ENCODE measurements at regions not wholly inside any gene's neighbourhood (a gene's known extent, or its start where the extent isn't known, plus 50 kb on each side); places are given as distances from the start of the nearest gene placed in this dataset.

DNA sequence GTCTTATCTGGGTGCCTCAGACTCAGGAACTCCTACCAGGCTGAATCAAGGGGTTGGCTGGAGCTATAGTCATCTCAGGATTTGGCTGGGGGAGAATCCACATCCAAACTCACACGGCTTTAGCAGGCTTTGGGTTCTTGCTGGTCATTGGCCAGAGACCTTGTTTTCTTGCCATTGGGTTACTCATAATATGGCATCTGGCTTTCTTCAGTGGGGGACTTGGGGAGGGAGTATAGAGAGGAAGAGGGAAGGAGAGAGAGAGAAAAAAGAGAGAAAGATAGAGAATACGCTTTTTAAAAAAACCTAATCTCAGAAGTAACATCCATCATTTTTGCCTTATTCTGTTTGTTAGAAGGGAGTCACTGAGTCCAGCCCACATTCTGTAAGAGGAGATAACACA, 191.5 kb upstream of the SHISA6 start:
- Histone ChIP-seq H3K27me3 (ENCODE audit: insufficient read depth, low read depth) (no peaks in the 10 kb centered on the region), H3K4me3 (IDR thresholded peaks at IDR 0.05; ENCODE audit: insufficient read depth, low read depth, low read length) (no peak overlapping the region), H3K9ac (no peak overlapping the region), H4K20me1 (ENCODE audit: insufficient read depth) (no peaks in the 10 kb centered on the region), H3K79me2 (ENCODE audit: insufficient read depth, low read depth) (no peaks in the 10 kb centered on the region), H2AFZ (ENCODE audit: low read depth) (no peak overlapping the region), H3K36me3 (ENCODE audit: insufficient read depth) (no peaks in the 10 kb centered on the region), H3K4me2 (no peak overlapping the region), H3K27ac (no peak overlapping the region), H3K4me1 (ENCODE audit: low read depth, poor library complexity, severe bottlenecking) (no peaks in the 10 kb centered on the region)
- TF ChIP-seq, protein P1, sequence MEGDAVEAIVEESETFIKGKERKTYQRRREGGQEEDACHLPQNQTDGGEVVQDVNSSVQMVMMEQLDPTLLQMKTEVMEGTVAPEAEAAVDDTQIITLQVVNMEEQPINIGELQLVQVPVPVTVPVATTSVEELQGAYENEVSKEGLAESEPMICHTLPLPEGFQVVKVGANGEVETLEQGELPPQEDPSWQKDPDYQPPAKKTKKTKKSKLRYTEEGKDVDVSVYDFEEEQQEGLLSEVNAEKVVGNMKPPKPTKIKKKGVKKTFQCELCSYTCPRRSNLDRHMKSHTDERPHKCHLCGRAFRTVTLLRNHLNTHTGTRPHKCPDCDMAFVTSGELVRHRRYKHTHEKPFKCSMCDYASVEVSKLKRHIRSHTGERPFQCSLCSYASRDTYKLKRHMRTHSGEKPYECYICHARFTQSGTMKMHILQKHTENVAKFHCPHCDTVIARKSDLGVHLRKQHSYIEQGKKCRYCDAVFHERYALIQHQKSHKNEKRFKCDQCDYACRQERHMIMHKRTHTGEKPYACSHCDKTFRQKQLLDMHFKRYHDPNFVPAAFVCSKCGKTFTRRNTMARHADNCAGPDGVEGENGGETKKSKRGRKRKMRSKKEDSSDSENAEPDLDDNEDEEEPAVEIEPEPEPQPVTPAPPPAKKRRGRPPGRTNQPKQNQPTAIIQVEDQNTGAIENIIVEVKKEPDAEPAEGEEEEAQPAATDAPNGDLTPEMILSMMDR (conservative IDR thresholded peaks at IDR 0.05; ENCODE audit: low read depth, low read length): no peak

GRCh38 chr17:11047228-11047627, 193.8 kb upstream of the SHISA6 start:
- H3K9ac ChIP-seq: no peak overlapping the region
- no peaks in the 10 kb centered on the region for H3K36me3 ChIP-seq (ENCODE audit: insufficient read depth)
- no peak overlapping the region for H3K4me3 ChIP-seq (IDR thresholded peaks at IDR 0.05; ENCODE audit: insufficient read depth, low read depth, low read length)
- no peaks in the 10 kb centered on the region for H4K20me1 ChIP-seq (ENCODE audit: insufficient read depth)
- no peaks in the 10 kb centered on the region for H3K79me2 ChIP-seq (ENCODE audit: insufficient read depth, low read depth)
- no peak overlapping the region for H3K27ac ChIP-seq
- H3K27me3 ChIP-seq (ENCODE audit: insufficient read depth, low read depth): no peaks in the 10 kb centered on the region
- H3K4me2 ChIP-seq: no peak overlapping the region
- TF ChIP-seq, protein P1 (conservative IDR thresholded peaks at IDR 0.05; ENCODE audit: low read depth, low read length): no peak
- no peak overlapping the region for H2AFZ ChIP-seq (ENCODE audit: low read depth)
- H3K4me1 ChIP-seq (ENCODE audit: low read depth, poor library complexity, severe bottlenecking): no peaks in the 10 kb centered on the region

DNA sequence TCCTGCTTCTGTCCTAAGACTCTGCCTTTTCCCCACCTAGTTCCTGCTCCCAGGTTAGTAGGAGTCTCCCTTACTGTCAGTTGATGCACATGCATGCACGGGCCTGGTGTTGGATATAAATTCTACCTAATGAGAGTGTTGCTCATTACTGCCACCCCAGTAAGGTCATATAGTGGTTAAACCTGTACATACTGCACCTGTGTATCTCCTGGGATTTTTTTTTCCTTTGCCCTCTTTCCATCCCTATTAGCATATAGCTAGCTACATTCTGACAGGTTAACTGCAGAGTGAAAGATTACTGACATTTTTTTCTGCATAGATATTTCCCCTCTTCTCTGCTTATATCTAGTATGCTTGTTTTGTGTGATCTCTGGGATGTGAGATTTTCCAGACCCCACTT, 201.5 kb upstream of the PIRT start:
- H3K27me3 ChIP-seq (ENCODE audit: insufficient read depth, low read depth): no peaks in the 10 kb centered on the region
- H3K4me2 ChIP-seq: no peak overlapping the region
- no peak overlapping the region for H2AFZ ChIP-seq (ENCODE audit: low read depth)
- no peaks in the 10 kb centered on the region for H3K36me3 ChIP-seq (ENCODE audit: insufficient read depth)
- H3K4me1 ChIP-seq (ENCODE audit: low read depth, poor library complexity, severe bottlenecking): no peaks in the 10 kb centered on the region
- H3K27ac ChIP-seq: no peak overlapping the region
- H3K79me2 ChIP-seq (ENCODE audit: insufficient read depth, low read depth): no peaks in the 10 kb centered on the region
- TF ChIP-seq, protein P1 (conservative IDR thresholded peaks at IDR 0.05; ENCODE audit: low read depth, low read length): no peak
- no peak overlapping the region for H3K4me3 ChIP-seq (IDR thresholded peaks at IDR 0.05; ENCODE audit: insufficient read depth, low read depth, low read length)
- no peak overlapping the region for H3K9ac ChIP-seq
- H4K20me1 ChIP-seq (ENCODE audit: insufficient read depth): no peaks in the 10 kb centered on the region

DNA sequence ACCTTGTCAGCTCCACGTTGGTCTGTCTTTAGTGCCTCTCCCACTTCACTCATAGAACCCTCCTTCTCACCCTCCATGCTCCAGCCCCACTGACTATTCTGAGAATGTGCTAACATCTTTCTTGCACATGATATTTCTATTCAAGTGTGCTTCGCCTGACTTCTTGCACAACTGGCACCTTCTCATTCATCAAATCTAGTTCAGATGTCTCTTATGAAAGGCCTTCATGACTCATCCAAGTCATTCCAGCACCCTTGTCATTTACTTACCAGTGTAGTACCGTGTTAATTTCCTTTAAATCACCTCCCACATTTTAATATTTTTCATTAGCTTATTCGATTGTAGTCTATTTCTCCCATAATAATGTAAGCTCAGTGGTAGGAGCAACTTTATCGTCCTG, 197.8 kb upstream of the PIRT start:
- Histone ChIP-seq H3K27ac (no peak overlapping the region), H3K36me3 (ENCODE audit: insufficient read depth) (no peaks in the 10 kb centered on the region), H2AFZ (ENCODE audit: low read depth) (no peak overlapping the region), H3K4me3 (IDR thresholded peaks at IDR 0.05; ENCODE audit: insufficient read depth, low read depth, low read length) (no peak overlapping the region), H3K27me3 (ENCODE audit: insufficient read depth, low read depth) (no peaks in the 10 kb centered on the region), H3K4me1 (ENCODE audit: low read depth, poor library complexity, severe bottlenecking) (no peaks in the 10 kb centered on the region), H3K4me2 (no peak overlapping the region), H3K79me2 (ENCODE audit: insufficient read depth, low read depth) (no peaks in the 10 kb centered on the region), H4K20me1 (ENCODE audit: insufficient read depth) (no peaks in the 10 kb centered on the region), H3K9ac (no peak overlapping the region)
- TF ChIP-seq, protein P1 (conservative IDR thresholded peaks at IDR 0.05; ENCODE audit: low read depth, low read length): no peak

- no peak overlapping the region for H3K4me3 ChIP-seq (IDR thresholded peaks at IDR 0.05; ENCODE audit: insufficient read depth, low read depth, low read length)
- H3K27ac ChIP-seq: no peak overlapping the region
- no peak overlapping the region for H3K4me2 ChIP-seq
- no peaks in the 10 kb centered on the region for H3K79me2 ChIP-seq (ENCODE audit: insufficient read depth, low read depth)
- H4K20me1 ChIP-seq (ENCODE audit: insufficient read depth): no peaks in the 10 kb centered on the region
- no peak overlapping the region for H2AFZ ChIP-seq (ENCODE audit: low read depth)
- TF ChIP-seq, protein P1 (conservative IDR thresholded peaks at IDR 0.05; ENCODE audit: low read depth, low read length): no peak
- no peaks in the 10 kb centered on the region for H3K27me3 ChIP-seq (ENCODE audit: insufficient read depth, low read depth)
- no peaks in the 10 kb centered on the region for H3K4me1 ChIP-seq (ENCODE audit: low read depth, poor library complexity, severe bottlenecking)
- H3K9ac ChIP-seq: no peak overlapping the region
- H3K36me3 ChIP-seq (ENCODE audit: insufficient read depth): no peaks in the 10 kb centered on the region
Measured at GRCh38 chr17:11031787-11032186, 193.9 kb upstream of the PIRT start.

Measured in KMS-11 (cell line).